ENCODE measurements at regions not wholly inside any gene's neighbourhood (a gene's known extent, or its start where the extent isn't known, plus 50 kb on each side); places are given as distances from the start of the nearest gene placed in this dataset.

DNA sequence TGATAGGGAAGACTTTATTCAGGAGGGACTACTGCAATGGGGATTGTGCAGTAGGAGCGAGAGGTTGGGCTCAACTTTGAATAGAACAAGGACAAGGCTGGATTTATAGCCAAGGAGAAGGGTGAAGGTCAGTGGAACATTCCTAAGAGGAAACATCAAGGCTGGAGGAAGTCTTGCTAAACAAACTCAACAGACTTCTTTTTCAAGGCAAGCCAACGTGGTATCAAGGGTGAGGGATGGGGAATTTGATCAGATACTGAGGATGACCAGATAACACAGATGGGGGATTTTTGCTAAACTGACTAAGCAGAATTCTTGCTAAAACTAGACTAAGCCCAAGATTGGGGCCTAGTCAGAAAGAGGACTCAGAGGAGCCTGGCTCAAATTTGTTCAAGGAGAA, 107.3 kb downstream of the DUSP10 start:
- Histone ChIP-seq H3F3A (ENCODE audit: insufficient read depth, low read length) (no peaks in the 10 kb centered on the region), H3K4me3 (ENCODE audit: low read depth, low read length, poor library complexity, severe bottlenecking) (no peak overlapping the region), H3K36me3 (ENCODE audit: insufficient read depth, low read length) (no peaks in the 10 kb centered on the region), H3K4me2 (ENCODE audit: low read length) (no peak overlapping the region), H4K20me1 (ENCODE audit: insufficient read depth, low read length) (no peaks in the 10 kb centered on the region), H3K4me1 (ENCODE audit: insufficient read depth, low read length, severe bottlenecking) (no peaks in the 10 kb centered on the region), H3K27me3 (ENCODE audit: insufficient read depth, low read length) (no peaks in the 10 kb centered on the region), H3K9me2 (ENCODE audit: low read depth, low read length) (no peaks in the 10 kb centered on the region), H3K79me2 (ENCODE audit: insufficient read depth, low read length) (no peaks in the 10 kb centered on the region), H3K9me3 (ENCODE audit: low read length) (no peaks in the 10 kb centered on the region), H2AFZ (ENCODE audit: low read length) (no peak overlapping the region), H3K9ac (ENCODE audit: low read length) (no peak overlapping the region), H3K27ac (ENCODE audit: low read depth, low read length, poor library complexity, severe bottlenecking) (no peak overlapping the region)
- TF ChIP-seq CTCF (IDR thresholded peaks at IDR 0.05; ENCODE audit: low read length) (no peak), EZH2 (IDR thresholded peaks at IDR 0.05; ENCODE audit: borderline replicate concordance, low read length) (no peak)

GRCh38 chr1:221635305-221635704, 106.6 kb downstream of the DUSP10 start:
- TF ChIP-seq EZH2 (IDR thresholded peaks at IDR 0.05; ENCODE audit: borderline replicate concordance, low read length) (no peak), CTCF (IDR thresholded peaks at IDR 0.05; ENCODE audit: low read length) (no peak)
- no peak overlapping the region for H2AFZ ChIP-seq (ENCODE audit: low read length)
- H3F3A ChIP-seq (ENCODE audit: insufficient read depth, low read length), result no peaks in the 10 kb centered on the region

DNA sequence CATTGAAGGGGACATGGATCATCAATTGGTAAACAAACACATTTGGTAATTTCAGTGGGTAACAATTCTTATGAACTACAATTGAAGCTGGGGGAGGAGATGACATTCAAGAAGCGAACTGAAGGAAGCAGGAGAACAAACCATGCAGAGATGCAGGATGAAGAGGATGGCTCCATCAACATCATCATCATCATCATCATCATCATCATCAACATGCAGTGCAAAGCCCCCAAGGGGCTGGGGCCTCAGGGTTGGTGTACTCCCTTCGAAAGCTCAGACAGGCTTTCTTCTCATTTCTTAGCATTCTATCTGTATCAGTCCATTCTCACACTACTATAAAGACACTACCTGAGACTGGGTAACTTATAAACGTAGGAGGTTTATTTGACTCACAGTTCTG, 105.8 kb downstream of the DUSP10 start:
- TF ChIP-seq CTCF (IDR thresholded peaks at IDR 0.05; ENCODE audit: low read length), result no peak
- no peaks in the 10 kb centered on the region for H3F3A ChIP-seq (ENCODE audit: insufficient read depth, low read length)
- no peaks in the 10 kb centered on the region for H3K79me2 ChIP-seq (ENCODE audit: insufficient read depth, low read length)
- H3K9me2 ChIP-seq (ENCODE audit: low read depth, low read length), result no peaks in the 10 kb centered on the region
- no peak overlapping the region for H3K27ac ChIP-seq (ENCODE audit: low read depth, low read length, poor library complexity, severe bottlenecking)
- H3K4me1 ChIP-seq (ENCODE audit: insufficient read depth, low read length, severe bottlenecking), result peaks cover 6% of the 10 kb centered on the region
- no peaks in the 10 kb centered on the region for H3K27me3 ChIP-seq (ENCODE audit: insufficient read depth, low read length)
- no peak overlapping the region for H2AFZ ChIP-seq (ENCODE audit: low read length)
- H3K4me2 ChIP-seq (ENCODE audit: low read length), result no peak overlapping the region
- H3K9ac ChIP-seq (ENCODE audit: low read length), result no peak overlapping the region
- H4K20me1 ChIP-seq (ENCODE audit: insufficient read depth, low read length), result no peaks in the 10 kb centered on the region
- H3K4me3 ChIP-seq (ENCODE audit: low read depth, low read length, poor library complexity, severe bottlenecking), result no peak overlapping the region
- no peaks in the 10 kb centered on the region for H3K36me3 ChIP-seq (ENCODE audit: insufficient read depth, low read length)
- no peaks in the 10 kb centered on the region for H3K9me3 ChIP-seq (ENCODE audit: low read length)

More at GRCh38 chr1:221635305-221635704, 106.6 kb downstream of the DUSP10 start:
- Histone ChIP-seq H3K27me3 (ENCODE audit: insufficient read depth, low read length) (no peaks in the 10 kb centered on the region), H3K4me2 (ENCODE audit: low read length) (no peak overlapping the region), H4K20me1 (ENCODE audit: insufficient read depth, low read length) (no peaks in the 10 kb centered on the region), H3K27ac (ENCODE audit: low read depth, low read length, poor library complexity, severe bottlenecking) (no peak overlapping the region), H3K9me3 (ENCODE audit: low read length) (no peaks in the 10 kb centered on the region), H3K36me3 (ENCODE audit: insufficient read depth, low read length) (no peaks in the 10 kb centered on the region), H3K4me3 (ENCODE audit: low read depth, low read length, poor library complexity, severe bottlenecking) (no peak overlapping the region), H3K4me1 (ENCODE audit: insufficient read depth, low read length, severe bottlenecking) (peaks cover 3% of the 10 kb centered on the region), H3K9ac (ENCODE audit: low read length) (no peak overlapping the region), H3K9me2 (ENCODE audit: low read depth, low read length) (no peaks in the 10 kb centered on the region), H3K79me2 (ENCODE audit: insufficient read depth, low read length) (no peaks in the 10 kb centered on the region)
